NCI-H526 (cell line): ENCODE measurements at regions not wholly inside any gene's neighbourhood (a gene's known extent, or its start where the extent isn't known, plus 50 kb on each side); places are given as distances from the start of the nearest gene placed in this dataset.
"Not testable (repeated sequence)": the region's sequence is repeated elsewhere in the genome, so short reads cannot be mapped to it uniquely, and the experiment has no call there.

Source experiments
- DNase-seq, 2 experiments: peaks; one replicate each; lab custom pipeline; 2025; lab: John Stamatoyannopoulos, UW

DNA sequence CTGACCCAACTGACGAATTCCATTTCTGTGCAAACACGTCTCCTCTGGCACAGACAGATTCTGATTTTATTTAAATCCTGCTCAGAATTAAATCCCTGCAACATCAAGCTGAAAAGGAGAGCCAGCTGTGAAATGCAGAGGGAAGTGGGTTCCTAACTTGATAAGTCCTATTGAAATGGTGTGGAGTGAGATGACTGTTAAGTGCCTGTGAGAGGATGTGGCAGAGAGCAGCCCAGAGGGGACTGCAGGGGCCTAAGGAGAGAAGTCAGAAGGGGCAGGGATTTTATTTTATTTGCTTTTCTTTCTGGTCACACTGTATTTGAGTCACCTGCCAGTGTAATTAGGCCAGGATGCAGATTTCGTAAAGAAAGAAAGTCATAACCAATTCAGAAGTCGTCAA, 277.4 kb downstream of the NKX6-1 start:
- no peak for DNase-seq

DNA sequence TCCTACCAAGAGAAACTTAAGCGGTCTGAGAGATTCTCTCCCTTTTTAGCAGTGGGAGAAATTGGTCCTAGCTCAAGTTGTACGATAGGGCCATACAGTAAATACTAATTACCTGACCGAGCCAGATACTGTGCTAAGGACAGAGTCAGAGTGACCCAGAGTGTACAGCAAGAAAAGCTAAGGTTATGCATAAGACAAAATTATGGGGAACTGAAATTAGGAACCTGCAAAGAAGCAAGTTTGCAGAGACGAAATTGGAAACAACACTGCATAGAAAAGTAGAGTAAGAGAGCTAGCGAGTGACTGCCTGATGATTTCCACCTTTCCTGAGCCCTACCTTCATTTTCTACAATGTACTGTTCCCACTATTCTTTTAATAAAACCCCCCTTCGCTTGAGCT, 278.1 kb downstream of the NKX6-1 start:
- no peak for DNase-seq

DNA sequence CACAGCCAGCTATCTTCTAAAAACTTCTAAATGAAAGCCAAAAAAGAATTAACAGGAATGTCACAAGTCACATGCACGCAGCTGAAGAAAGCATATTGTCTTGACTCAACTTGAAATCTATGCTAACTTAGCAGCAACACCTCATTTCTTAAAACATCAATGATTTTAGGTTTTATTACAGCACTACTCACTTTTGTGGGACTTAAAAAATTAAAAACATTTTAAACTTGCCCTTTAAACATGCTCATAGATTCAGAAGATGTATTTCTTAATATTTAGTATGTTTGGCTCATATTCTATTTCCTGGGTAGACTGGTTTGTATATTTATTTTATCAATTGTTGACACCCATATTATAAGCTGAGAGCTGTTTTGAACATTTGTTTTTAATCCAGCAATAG, 279.4 kb downstream of the NKX6-1 start:
- DNase-seq: no peak

GRCh38 chr4:84218031-84218430, 281.1 kb downstream of the NKX6-1 start:
- DNase-seq: no peak

DNA sequence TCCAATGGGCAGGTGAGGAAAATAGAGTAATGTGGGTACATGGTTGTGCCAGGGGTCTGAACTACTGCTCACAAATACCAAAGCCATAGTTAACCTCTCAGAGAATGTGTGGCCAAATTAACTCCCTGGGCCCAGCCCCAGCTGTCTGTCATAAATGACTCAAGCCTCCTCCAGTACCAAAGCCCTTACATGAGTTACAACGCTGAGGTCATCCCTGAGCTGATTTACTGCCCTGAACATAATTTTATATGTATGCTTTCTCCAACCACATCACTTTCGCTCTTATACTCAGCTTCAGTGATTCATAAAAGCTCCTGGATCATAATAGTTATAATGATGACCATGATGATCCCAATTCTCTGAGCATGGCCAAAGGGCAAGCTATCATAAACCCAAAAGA, 283.9 kb downstream of the NKX6-1 start:
- no peak for DNase-seq

- DNase-seq: not testable (repeated sequence)
Observed at GRCh38 chr4:84206226-84206625, 292.9 kb downstream of the NKX6-1 start.

GRCh38 chr4:84189144-84189543, 309.9 kb downstream of the NKX6-1 start:
- no peak for DNase-seq

GRCh38 chr4:84179409-84179808, 319.7 kb downstream of the NKX6-1 start:
- DNase-seq: no peak

GRCh38 chr4:84177831-84178542, 321.1 kb downstream of the NKX6-1 start:
- DNase-seq: no peak

DNA sequence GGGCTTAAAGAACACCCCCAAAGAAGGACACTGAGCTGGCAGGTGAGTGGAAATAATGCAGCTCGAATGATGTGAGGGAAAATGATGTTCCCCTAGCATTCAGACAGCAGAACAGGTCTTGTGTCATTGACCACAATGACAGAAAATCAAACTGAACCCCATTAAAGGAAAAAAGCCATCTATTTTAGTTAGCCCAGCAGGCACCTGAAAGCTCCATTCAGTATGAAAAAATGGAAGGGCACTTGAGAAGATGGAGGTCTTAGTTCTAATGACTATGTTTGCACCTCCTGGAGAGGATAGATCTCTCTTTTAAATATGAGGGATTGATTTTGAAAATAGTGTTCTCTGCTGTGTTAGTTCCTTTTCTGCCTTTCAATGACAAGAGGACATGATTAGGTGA, 323.1 kb downstream of the NKX6-1 start:
- DNase-seq: no peak

- no peak for DNase-seq
Observed at GRCh38 chr4:84171871-84172270, 327.2 kb downstream of the NKX6-1 start.

DNA sequence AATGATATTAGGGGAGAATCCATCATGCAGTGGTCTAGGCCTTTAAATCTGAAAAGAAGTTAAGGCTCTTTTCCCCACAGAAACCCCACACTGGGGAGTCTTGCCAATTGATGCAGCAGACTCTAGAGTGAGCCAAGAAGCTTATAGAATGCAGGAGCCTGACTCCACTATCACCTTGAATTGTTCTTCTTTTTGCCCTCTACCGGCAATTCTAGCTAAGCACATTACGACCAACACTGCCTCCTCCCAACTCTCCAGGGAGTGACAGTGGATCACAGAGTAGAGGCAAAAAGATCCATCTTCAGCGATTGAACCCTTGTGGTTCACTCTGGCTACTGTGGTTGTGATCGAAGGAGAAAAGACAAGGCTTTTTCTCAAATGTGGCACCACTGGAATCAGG, 331.5 kb downstream of the NKX6-1 start:
- DNase-seq: peak in 1 of 2 experiments; percentile 0

DNA sequence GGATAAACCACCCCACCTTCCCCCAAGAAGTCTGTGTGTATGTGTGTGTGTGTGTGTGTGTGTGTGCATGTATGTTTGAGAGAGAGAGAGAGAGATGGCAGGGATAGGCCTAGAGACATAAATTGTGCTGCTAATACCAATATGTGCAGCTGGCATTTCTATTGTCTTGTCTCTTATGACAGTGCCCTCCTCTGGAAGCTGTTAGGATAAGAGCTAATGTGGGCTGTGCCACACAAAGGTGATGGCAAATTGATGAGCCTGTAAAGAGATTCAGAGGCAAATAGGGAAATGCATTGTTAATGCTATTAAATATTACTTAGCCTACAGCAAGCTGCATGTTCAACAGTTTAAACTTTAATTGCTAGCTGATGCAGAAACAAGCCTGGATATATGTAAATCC, 332.0 kb downstream of the NKX6-1 start:
- peak in 1 of 2 experiments; percentile 19 for DNase-seq

- no peak for DNase-seq
Observed at GRCh38 chr4:84166486-84166885, 332.6 kb downstream of the NKX6-1 start.

DNA sequence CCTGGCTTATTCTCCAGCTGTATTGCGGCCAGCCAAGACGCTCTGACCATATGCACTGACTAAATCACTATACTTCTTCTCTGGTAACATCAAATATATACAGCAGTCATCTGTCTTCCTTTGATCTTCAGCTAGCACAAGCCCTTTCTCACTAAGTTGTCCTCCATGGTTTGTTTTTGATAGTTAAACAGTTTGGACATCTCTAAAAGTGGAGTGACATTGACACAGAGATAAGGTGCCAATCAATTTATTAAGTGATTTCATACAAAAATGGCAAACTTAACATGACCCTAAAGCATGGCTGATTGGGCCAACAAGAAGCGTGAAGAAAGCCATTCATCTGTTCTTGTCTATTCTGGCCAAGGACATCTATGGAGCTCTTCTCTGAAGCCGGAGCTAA, 334.9 kb downstream of the NKX6-1 start:
- no peak for DNase-seq

- DNase-seq: peak in 1 of 2 experiments; percentile 1
Observed at GRCh38 chr4:84159762-84160161, 339.3 kb downstream of the NKX6-1 start.

- no peak for DNase-seq
Observed at GRCh38 chr4:84158670-84159069, 340.4 kb downstream of the NKX6-1 start.

GRCh38 chr4:84151574-84151973, 347.5 kb downstream of the NKX6-1 start:
- DNase-seq: no peak

DNA sequence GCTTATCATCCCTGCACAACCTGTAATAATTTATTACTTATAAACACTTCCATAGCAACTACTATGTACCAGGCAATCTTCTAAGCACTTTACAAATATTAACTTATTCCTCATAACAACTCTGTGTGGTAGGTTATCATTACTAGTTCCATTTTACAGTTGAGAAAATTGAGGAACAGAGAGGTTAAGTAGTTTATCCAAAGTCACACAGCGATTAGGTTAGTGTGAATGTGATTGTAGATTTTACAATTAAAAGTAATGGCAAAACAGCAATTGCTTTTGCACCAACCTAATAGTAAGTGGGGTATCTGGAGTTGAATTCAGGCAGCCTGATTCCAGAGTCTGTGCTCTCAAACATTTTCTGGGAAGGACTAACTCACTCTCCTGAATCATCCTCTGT, 348.9 kb downstream of the NKX6-1 start:
- DNase-seq: no peak

DNA sequence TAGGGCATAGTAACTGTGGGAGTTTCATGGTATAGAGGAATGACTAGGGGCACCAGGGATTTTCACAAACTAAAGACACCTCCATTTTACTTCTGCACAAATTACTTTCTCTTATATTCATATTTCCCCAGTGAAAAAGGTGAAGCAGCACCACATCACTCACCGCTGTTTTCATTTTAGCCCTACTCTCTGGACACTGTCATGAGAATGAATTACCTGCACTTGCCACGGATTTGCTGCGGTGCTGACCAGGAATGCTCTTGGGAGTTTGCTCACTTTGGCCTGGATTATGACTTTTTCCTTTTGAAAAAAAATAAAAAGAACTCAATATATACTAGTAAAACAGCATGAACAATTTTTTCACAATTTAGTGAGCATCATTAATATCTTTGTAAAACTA, 351.3 kb downstream of the NKX6-1 start:
- DNase-seq: no peak

DNA sequence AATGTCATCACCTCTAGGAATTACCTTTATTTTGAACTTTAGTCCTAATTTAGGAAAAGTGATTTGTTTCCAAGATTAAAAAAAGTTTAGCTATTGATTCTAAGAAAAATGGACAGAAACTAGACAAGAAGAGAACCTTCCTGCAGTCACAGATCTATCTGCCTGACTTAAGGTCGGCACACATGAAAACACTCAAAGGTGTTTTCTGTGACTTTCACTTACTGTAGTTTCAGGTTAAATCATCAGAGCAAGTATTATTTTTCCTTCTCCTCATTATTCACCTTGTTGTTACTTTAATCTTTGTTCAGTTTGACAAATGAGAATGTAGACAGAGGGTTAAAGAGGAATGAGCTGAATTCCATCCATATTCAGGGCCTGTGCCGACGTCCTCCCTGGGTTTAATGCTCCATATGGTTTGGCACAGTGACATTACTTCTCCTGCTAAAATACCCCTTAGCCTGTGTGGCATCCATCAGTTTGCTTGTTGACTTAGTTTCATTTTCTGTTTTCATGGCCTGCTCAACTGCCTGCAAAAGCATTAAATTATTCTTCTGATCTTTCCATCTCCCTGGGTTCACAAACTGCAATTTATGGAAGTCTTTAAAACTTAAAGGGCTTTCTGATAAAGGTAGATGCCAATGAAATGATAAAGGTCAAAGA, 352.7 kb downstream of the NKX6-1 start:
- DNase-seq: no peak

DNA sequence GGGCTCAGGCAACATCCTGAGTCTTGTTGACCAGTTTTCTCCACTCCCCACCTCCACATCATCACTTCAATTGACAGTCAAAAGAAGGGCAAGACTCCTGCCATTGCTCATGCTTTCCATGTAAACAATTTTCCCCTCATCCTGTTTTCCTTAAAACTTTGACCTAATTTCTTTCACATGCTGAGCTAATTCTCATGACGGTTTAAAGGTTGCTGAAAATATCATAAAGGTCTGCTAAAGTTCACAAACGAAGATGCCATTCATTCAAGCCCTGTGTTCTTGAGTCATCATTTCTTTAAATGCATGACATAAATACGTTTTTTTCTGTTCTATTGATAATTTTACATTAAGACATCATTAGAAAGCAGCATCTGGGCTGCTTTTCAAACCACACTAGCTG, 353.9 kb downstream of the NKX6-1 start:
- no peak for DNase-seq

GRCh38 chr4:84126911-84127310, 372.2 kb downstream of the NKX6-1 start:
- peak; percentile 0 to 43 for DNase-seq
